Fibroblast of villous mesenchyme (primary cell): ENCODE measurements at regions not wholly inside any gene's neighbourhood (a gene's known extent, or its start where the extent isn't known, plus 50 kb on each side); places are given as distances from the start of the nearest gene placed in this dataset.

Experiments
- DNase-seq: peaks from one replicate; pipeline ENCODE4 v3.0.0-alpha.2; 2010; ENCODE audit warnings: low read depth
- H3K4me3 ChIP-seq: 2 replicates; pipeline ENCODE4 v1.5.1; 2011; ENCODE audit warnings: low read depth, mild to moderate bottlenecking, low read length
- CTCF ChIP-seq: IDR thresholded peaks from 2 replicates; pipeline ENCODE4 v1.5.1; 2012; ENCODE audit warnings: low read depth, mild to moderate bottlenecking, low read length; ENCODE audit not compliant: insufficient read depth

- no peak overlapping the region for H3K4me3 ChIP-seq
- peak; percentile 82 for DNase-seq
- no peak for TF ChIP-seq CTCF
These were observed 72.8 kb downstream of the XCL2 start for GRCh38 chr1:168470901-168471431.

GRCh38 chr1:168469690-168470089 is 74.1 kb downstream of the XCL2 start:
- H3K4me3 ChIP-seq: no peak overlapping the region
- DNase-seq: peak; percentile 69
- no peak for TF ChIP-seq CTCF

- no peak overlapping the region for H3K4me3 ChIP-seq
- DNase-seq: no peak
- TF ChIP-seq CTCF: no peak
These were observed 75.0 kb downstream of the XCL2 start for GRCh38 chr1:168468822-168469221.

GRCh38 chr1:168468042-168468809 is 75.6 kb downstream of the XCL2 start:
- no peak for DNase-seq
- TF ChIP-seq CTCF: no peak
- H3K4me3 ChIP-seq: no peak overlapping the region

- TF ChIP-seq CTCF: no peak
- no peak overlapping the region for H3K4me3 ChIP-seq
- DNase-seq: no peak
These were observed 76.3 kb downstream of the XCL2 start for GRCh38 chr1:168467452-168467851.

- no peak for DNase-seq
- TF ChIP-seq CTCF: no peak
- H3K4me3 ChIP-seq: no peak overlapping the region
These were observed 77.1 kb downstream of the XCL2 start for GRCh38 chr1:168466714-168467131.
